ENCODE measurements at regions not wholly inside any gene's neighbourhood (a gene's known extent, or its start where the extent isn't known, plus 50 kb on each side); places are given as distances from the start of the nearest gene placed in this dataset.
"Not testable (repeated sequence)": the region's sequence is repeated elsewhere in the genome, so short reads cannot be mapped to it uniquely, and the experiment has no call there.

GRCh38 chr17:69677130-69677529 lies 262.6 kb downstream of the MAP2K6 start:
- no peak for DNase-seq

DNA sequence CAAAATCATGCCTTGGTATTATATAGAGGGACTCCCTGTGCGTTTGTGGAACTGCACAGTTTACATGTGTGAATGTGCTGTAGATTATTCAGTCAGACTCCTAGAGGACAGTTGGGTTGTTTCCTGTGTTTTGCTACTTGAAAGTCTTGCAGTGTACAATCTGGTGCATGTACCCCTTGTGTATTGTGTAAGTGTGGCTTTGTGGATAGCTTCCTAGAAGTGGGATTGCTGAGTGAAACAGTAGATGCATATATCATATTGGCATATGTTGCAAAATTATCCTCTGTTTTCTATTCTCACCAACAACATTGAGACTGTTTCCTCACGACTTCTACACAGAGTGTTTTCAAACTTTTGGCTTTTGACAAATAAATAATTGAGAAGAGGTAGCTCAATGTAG lies 263.7 kb downstream of the MAP2K6 start:
- DNase-seq = no peak

DNA sequence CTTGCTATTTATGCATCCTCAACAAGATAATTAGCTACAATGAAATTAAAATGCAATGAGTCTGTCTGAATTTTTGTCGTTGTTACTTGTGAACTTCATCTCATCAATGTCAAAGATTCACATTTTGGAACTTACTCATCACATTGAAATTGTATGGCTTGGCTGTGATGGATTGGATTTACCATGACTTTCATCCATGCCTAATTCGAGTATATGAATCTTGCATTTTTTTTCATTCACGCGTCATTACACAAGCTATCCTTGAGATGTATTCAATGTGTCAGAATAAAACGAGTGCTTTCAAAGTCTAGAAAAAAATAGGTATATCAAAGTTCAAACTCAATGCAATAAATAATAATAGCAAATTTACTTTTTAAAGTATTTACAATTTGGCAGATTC lies 265.3 kb downstream of the MAP2K6 start:
- DNase-seq = no peak

DNA sequence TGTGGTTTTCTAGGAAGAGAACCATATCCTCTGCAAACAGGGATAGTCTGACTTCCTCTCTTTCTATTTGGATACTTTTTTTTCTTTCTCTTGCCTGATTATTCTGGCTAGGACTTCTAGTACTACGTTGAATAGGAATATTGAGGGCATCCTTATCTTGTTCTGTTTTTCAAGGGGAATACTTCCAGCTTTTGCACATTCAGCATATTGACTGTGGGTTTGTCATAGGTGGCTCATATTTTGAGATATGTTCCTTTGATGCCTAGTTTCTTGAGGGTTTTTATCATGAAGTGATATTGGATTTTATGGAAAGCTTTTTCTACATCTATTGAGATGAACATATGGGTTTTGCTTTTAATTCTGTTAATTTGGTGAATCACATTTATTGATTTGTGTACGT lies 269.8 kb downstream of the MAP2K6 start:
- no peak for DNase-seq

DNA sequence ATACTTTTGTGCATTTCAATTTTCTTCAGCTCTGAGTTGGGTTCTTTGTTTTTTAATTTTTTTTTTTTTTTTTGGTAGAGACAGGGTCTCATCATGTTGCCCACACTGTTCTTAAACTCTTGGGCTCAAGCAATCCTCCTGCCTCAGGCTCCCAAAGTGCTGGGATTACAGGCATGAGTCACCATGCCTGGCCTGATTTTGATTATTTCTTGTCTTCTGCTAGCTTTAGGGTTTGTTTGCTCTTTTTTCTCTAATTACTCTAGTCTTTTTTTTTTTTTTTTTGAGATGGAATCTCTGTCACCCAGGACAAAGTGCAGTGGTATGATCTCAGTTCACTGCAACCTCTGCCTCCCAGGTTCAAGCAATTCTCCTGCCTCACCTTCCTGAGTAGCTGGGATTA lies 270.7 kb downstream of the MAP2K6 start:
- not testable (repeated sequence) for DNase-seq

GRCh38 chr17:69690531-69690930 lies 276.0 kb downstream of the MAP2K6 start:
- DNase-seq = no peak

DNA sequence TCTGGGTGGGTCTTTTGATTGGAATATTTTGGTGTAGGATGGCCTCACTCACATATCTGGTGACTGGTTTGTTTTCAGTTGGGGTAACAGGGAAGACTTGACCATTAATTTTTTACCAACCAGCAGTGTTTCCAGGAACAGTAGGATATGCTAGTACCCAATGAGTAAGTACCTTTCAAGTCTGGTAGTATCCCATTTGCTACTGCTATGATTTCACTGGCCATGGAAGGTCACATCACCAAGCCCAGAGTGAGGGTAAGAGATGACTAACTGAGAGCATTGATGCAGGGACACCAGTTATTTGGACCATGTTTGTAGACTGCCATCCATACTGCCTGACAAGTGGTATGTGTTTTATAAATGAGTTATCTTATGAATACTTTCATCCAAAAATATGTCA lies 277.7 kb downstream of the MAP2K6 start:
- no peak for DNase-seq

DNA sequence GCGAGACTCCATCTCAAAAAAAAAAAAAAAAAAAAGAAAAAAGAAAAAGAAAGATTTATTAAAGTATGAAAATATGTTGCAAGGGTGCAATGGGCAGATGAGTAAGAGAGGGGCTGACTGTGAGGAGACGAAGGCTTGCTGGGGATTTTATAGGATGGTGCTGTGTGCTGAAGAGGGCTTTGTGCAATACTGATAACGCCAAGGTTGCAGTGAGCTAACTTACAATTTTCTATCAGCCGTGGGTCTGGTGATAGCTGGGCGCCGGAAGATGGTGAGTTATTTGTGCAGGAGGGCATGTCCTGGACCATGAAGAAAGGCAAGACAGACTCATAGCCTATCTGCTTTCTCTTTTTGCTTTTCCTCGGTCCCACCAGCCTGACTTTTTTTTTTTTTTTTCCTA lies 281.1 kb downstream of the MAP2K6 start:
- no peak for DNase-seq

GRCh38 chr17:69696650-69697049 lies 282.2 kb downstream of the MAP2K6 start:
- no peak for DNase-seq

DNA sequence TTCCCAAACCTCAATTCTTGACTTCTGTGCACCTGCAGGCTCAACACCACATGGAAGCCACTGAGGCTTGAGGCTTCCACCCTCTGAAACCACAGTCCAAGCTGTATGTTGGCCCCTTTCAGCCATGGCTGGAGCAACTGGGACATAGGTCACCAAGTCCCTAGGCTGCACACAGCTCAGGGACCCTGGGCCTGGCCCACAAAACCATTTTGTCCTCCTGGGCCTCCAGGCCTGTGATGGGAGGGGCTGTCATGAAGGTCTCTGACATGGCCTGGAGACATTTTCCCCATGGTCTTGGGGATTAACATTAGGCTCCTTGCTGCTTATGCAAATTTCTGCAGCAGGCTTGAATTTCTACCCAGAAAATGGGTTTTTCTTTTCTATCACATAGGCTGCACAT lies 283.9 kb downstream of the MAP2K6 start:
- not testable (repeated sequence) for DNase-seq

GRCh38 chr17:69702078-69702477 lies 287.6 kb downstream of the MAP2K6 start:
- no peak for DNase-seq

DNA sequence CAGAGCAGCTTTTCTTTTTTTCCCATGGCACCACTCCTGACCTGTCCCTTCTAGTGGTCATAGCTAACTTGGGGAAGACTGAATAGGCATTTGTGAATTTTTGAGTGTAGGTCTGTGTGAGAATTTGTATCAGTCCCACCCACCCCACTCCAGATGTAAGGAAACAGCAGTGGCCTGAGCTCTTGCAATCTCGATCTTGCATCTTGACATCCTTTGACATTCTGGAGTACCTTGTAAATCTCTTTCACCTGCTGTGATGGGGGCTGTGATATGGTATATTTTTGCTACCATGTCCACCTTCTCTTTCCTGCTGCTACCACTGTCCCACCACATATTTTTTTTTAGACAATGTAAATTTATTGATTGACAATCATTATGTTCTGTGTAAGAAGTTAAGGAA lies 289.3 kb downstream of the MAP2K6 start:
- no peak for DNase-seq

DNA sequence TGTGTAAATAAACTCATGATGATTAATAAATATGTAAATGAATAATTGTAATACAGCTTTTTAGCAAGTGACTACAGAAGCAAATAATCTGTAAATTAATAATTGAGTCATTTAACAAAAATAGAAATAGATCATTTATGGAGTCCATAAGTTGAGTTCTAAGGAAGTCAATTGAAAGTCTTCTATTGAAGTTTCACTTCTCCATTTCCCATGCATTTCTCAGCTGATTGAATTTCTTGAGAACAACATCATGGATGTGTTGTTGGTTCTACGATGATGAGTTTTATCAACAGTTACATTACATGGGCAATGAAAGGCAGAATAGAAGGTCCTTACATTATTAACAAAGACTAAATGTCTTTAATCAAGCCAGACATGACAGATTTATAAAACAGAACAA lies 290.4 kb downstream of the MAP2K6 start:
- DNase-seq = no peak

- DNase-seq = no peak
Measured at GRCh38 chr17:69706127-69706526, 291.6 kb downstream of the MAP2K6 start.

GRCh38 chr17:69709441-69709840 lies 294.9 kb downstream of the MAP2K6 start:
- DNase-seq = no peak

- DNase-seq = no peak
Measured at GRCh38 chr17:69710926-69711325, 296.4 kb downstream of the MAP2K6 start.

- DNase-seq = no peak
Measured at GRCh38 chr17:69711541-69711940, 297.0 kb downstream of the MAP2K6 start.

- DNase-seq = no peak
Measured at GRCh38 chr17:69712801-69713311, 298.4 kb downstream of the MAP2K6 start.

GRCh38 chr17:69713815-69714214 lies 299.3 kb downstream of the MAP2K6 start:
- no peak for DNase-seq

GRCh38 chr17:69714669-69715068 lies 300.2 kb downstream of the MAP2K6 start:
- DNase-seq = no peak

DNA sequence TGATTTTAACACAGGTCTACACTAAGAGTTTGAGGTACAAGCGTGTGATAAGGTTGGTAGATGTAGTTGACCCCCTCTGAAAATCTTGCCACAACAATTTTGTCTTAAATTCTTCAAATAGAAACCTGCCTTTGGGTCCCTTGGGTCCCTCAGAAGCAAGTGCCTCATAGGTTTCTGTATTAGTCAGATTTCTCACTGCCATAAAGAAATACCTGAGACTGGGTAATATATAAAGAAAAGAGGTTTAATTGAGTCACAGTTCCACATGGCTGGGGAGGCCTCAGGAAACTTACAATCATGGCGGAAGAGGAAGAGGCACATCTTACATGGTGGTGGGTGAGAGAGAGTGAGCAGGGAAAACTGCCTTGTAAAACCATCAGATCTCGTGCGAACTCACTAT lies 301.2 kb downstream of the MAP2K6 start:
- no peak for DNase-seq

DNA sequence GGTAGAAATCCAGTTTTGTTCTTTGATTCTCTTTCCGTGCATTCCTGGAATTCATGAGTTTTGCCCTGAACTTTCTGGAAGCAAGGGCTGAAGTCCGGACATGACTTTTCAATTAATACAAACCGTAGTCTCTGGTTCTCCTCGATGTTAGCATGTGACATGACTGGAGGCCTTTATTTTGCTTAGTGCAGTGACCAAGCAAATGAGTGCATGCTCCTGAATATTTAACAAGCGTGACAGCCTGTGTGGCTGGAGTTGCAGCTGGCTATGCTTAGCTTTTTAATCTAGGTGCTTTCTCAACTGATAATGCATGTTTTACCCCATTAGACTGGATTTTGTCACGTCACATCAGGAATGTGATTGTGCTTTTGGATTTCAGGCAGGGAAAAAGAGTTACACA lies 302.1 kb downstream of the MAP2K6 start:
- DNase-seq = no peak

GRCh38 chr17:69717214-69717613 lies 302.7 kb downstream of the MAP2K6 start:
- DNase-seq = no peak

DNA sequence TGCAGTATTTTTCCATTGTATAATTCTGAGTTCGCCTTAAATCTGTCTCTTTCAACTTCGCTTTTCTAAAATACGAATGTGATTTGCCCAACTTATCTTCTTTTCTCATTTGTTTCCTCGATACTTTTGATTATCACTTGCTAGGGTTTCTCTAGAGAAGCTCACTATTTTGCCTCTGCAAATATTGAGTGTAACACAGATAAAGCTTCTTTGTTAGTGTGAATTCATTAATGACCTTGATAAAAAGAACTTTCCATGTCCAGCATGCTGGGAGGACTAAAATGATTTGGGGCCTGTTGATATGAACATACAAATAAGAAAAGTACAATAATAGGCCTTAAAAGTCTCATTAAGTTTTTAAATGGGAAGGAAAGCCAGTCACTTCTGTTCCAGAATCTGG lies 303.3 kb downstream of the MAP2K6 start:
- no peak for DNase-seq

GRCh38 chr17:69719474-69720048 lies 305.1 kb downstream of the MAP2K6 start:
- DNase-seq = no peak

DNA sequence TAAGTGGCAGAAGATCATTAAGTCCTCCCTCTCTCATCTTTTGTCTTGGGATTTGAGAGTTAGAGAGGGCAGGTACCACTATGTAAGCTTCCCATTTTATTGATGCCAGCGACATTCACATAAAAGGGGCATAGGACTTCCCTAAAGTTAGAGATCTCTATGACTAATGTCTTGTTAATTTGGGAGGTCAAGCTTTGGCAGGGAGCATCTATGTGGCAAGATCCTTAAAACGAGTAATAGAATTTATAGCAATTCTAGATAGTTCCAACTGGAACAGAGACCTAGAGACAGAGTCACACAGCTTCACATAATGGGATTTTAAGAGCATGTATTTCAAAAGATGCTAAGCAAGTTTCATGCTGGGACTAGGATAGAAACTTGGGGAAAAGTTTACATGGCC lies 308.0 kb downstream of the MAP2K6 start:
- no peak for DNase-seq

All from CD4-positive, alpha-beta T cell treated with Interleukin-10 for 1 hour (primary cell).